WTC11 (cell line): ENCODE measurements at regions not wholly inside any gene's neighbourhood (a gene's known extent, or its start where the extent isn't known, plus 50 kb on each side); places are given as distances from the start of the nearest gene placed in this dataset.

Experiments used
- ATAC-seq: fragments of 200-7000 bp; cut with Tn5 transposase; 2 replicates; pipeline ENCODE4 v1.10.0; 2021; ENCODE audit warnings: mild to moderate bottlenecking, moderate library complexity
- CTCF ChIA-PET: fragments of 300-600 bp; sonication (Branson Sonifier 250); formaldehyde crosslinking; loops from one replicate; lab custom pipeline; 2021; ENCODE audit warnings: antibody characterized with exemption; lab: Charles Lee
- POLR2A ChIA-PET: fragments of 350-600 bp; sonication (Branson Sonifier 250); formaldehyde crosslinking; loops from one replicate; lab custom pipeline; 2021; ENCODE audit warnings: antibody characterized with exemption; lab: Charles Lee
- DNase-seq: peaks from one replicate; pipeline ENCODE4 v3.0.0; 2021; ENCODE audit warnings: low spot score
- H3K27ac Mint-ChIP-seq: 2 replicates; pipeline ENCODE4 v1.8.0; 2021; ENCODE audit warnings: mixed read lengths
- H3K27me3 Mint-ChIP-seq: 2 replicates; pipeline ENCODE4 v1.8.0; 2021; ENCODE audit warnings: low read depth, mild to moderate bottlenecking, moderate library complexity, mixed read lengths
- H3K36me3 Mint-ChIP-seq: 2 replicates; pipeline ENCODE4 v1.8.0; 2021; ENCODE audit warnings: mixed read lengths
- H3K4me1 Mint-ChIP-seq: 2 replicates; pipeline ENCODE4 v1.8.0; 2022; ENCODE audit warnings: mixed read lengths
- H3K4me3 Mint-ChIP-seq: 2 replicates; pipeline ENCODE4 v1.8.0; 2021; ENCODE audit warnings: mild to moderate bottlenecking, moderate library complexity, mixed read lengths
- H3K9me3 Mint-ChIP-seq: 2 replicates; pipeline ENCODE4 v1.8.0; 2021; ENCODE audit warnings: mixed read lengths
- CBFB ChIP-seq: sonication (generic); formaldehyde crosslinking; IDR thresholded peaks from 2 replicates; pipeline ENCODE4 v1.8.1; 2022; ENCODE audit warnings: mild to moderate bottlenecking, low read depth, missing genetic modification reagents
- CREB1 ChIP-seq: sonication (generic); formaldehyde crosslinking; IDR thresholded peaks from 2 replicates; pipeline ENCODE4 v1.8.0; 2023; ENCODE audit warnings: mild to moderate bottlenecking, missing genetic modification reagents
- EMX1 ChIP-seq: fragments of 250-450 bp; sonication (Bioruptor Pico); IDR thresholded peaks from 2 replicates; pipeline ENCODE4 v1.8.0; 2021; ENCODE audit warnings: mild to moderate bottlenecking
- FOXK1 ChIP-seq: sonication (generic); formaldehyde crosslinking; IDR thresholded peaks from 2 replicates; pipeline ENCODE4 v1.8.0; 2022; ENCODE audit warnings: mild to moderate bottlenecking, moderate library complexity, missing genetic modification reagents
- FOXP1 ChIP-seq: sonication (generic); formaldehyde crosslinking; IDR thresholded peaks from 2 replicates; pipeline ENCODE4 v1.8.0; 2022; ENCODE audit warnings: missing genetic modification reagents, mild to moderate bottlenecking, moderate library complexity, borderline replicate concordance
- GRHL2 ChIP-seq: fragments of 250-450 bp; sonication (Bioruptor Pico); IDR thresholded peaks from 2 replicates; pipeline ENCODE4 v1.8.0; 2022; ENCODE audit warnings: mild to moderate bottlenecking, moderate library complexity; ENCODE audit not compliant: insufficient replicate concordance, severe bottlenecking
- GTF2I ChIP-seq: fragments of 250-450 bp; sonication (Bioruptor Pico); conservative IDR thresholded peaks from 2 replicates; pipeline ENCODE4 v1.4.0; 2021; ENCODE audit warnings: mild to moderate bottlenecking
- PRRX2 ChIP-seq: fragments of 250-450 bp; sonication (Bioruptor Pico); IDR thresholded peaks from 2 replicates; pipeline ENCODE4 v1.8.0; 2021; ENCODE audit warnings: mild to moderate bottlenecking
- RELA ChIP-seq: sonication (generic); formaldehyde crosslinking; IDR thresholded peaks from 2 replicates; pipeline ENCODE4 v1.8.1; 2022; ENCODE audit warnings: missing genetic modification reagents, mild to moderate bottlenecking, borderline replicate concordance
- SOX15 ChIP-seq: fragments of 250-450 bp; sonication (Bioruptor Pico); IDR thresholded peaks from 2 replicates; pipeline ENCODE4 v1.9.0; 2021; ENCODE audit warnings: mild to moderate bottlenecking
- ZNF138 ChIP-seq: sonication (generic); formaldehyde crosslinking; conservative IDR thresholded peaks from 2 replicates; pipeline ENCODE4 v1.8.1; 2022; ENCODE audit warnings: mild to moderate bottlenecking, moderate library complexity, missing genetic modification reagents
- ZNF416 ChIP-seq: fragments of 250-450 bp; sonication (Bioruptor Pico); IDR thresholded peaks from 2 replicates; pipeline ENCODE4 v1.9.0; 2021; ENCODE audit warnings: mild to moderate bottlenecking, inconsistent platforms
- ZNF423 ChIP-seq: fragments of 250-450 bp; sonication (Bioruptor Pico); IDR thresholded peaks from 2 replicates; pipeline ENCODE4 v2.1.2; 2022; ENCODE audit warnings: mild to moderate bottlenecking, moderate library complexity
- TF ChIP-seq, protein P1 (sequence below): sonication (generic); formaldehyde crosslinking; conservative IDR thresholded peaks from 2 replicates; pipeline ENCODE4 v1.8.1; 2022; ENCODE audit warnings: mild to moderate bottlenecking, missing genetic modification reagents
- TF ChIP-seq, protein P2 (sequence below): fragments of 250-450 bp; sonication (Bioruptor Pico); IDR thresholded peaks from 2 replicates; pipeline ENCODE4 v2.1.2; 2022; ENCODE audit warnings: mild to moderate bottlenecking, moderate library complexity
- TF ChIP-seq, protein P3 (sequence below): sonication (generic); formaldehyde crosslinking; IDR thresholded peaks from 2 replicates; pipeline ENCODE4 v1.8.1; 2023; ENCODE audit warnings: mild to moderate bottlenecking, missing genetic modification reagents, borderline replicate concordance
- TF ChIP-seq, protein P4 (sequence below): sonication (generic); formaldehyde crosslinking; IDR thresholded peaks from 2 replicates; pipeline ENCODE4 v1.8.0; 2023; ENCODE audit warnings: missing genetic modification reagents, mild to moderate bottlenecking, borderline replicate concordance
- TF ChIP-seq, protein P5 (sequence below): sonication (generic); formaldehyde crosslinking; IDR thresholded peaks from 2 replicates; pipeline ENCODE4 v1.8.1; 2023; ENCODE audit warnings: mild to moderate bottlenecking, missing genetic modification reagents
- TF ChIP-seq, protein P6 (sequence below): sonication (generic); formaldehyde crosslinking; IDR thresholded peaks from 2 replicates; pipeline ENCODE4 v1.8.1; 2022; ENCODE audit warnings: missing genetic modification reagents, borderline replicate concordance

DNA sequence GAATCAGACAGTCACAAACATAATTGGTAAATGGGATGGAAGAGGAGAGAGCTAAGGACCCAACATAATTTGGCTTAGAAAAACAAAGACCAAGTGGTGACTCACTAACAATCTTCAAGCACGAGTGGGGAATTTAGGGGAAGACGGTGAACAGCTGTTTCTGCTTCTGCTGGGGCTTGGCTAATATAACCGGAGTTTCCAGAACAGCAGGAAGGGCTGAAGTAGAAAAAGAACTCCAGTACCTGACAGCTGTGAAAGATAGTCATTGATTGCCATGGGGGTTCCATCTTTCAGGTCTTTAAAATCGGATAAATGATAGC is 290.9 kb upstream of the LDB2 start:
- POLR2A ChIA-PET = no interaction called here
- H3K27me3 Mint-ChIP-seq = peaks cover 3% of the 10 kb centered on the region
- DNase-seq = no peak
- peaks cover 14% of the 10 kb centered on the region for H3K36me3 Mint-ChIP-seq
- H3K4me1 Mint-ChIP-seq = peaks cover 35% of the 10 kb centered on the region
- no peak overlapping the region for H3K27ac Mint-ChIP-seq
- no peak for ATAC-seq
- CTCF ChIA-PET = no interaction called here
- TF ChIP-seq ZNF416 (CRISPR knock-in tag) (no peak), GRHL2 (CRISPR knock-in tag) (no peak), PRRX2 (CRISPR knock-in tag) (no peak)
- TF ChIP-seq, protein P1, sequence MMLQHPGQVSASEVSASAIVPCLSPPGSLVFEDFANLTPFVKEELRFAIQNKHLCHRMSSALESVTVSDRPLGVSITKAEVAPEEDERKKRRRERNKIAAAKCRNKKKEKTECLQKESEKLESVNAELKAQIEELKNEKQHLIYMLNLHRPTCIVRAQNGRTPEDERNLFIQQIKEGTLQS (CRISPR knock-in tag) = no peak
- TF ChIP-seq, protein P2, sequence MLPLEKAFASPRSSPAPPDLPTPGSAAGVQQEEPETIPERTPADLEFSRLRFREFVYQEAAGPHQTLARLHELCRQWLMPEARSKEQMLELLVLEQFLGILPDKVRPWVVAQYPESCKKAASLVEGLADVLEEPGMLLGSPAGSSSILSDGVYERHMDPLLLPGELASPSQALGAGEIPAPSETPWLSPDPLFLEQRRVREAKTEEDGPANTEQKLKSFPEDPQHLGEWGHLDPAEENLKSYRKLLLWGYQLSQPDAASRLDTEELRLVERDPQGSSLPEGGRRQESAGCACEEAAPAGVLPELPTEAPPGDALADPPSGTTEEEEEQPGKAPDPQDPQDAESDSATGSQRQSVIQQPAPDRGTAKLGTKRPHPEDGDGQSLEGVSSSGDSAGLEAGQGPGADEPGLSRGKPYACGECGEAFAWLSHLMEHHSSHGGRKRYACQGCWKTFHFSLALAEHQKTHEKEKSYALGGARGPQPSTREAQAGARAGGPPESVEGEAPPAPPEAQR (CRISPR knock-in tag) = no peak
- TF ChIP-seq, protein P3, sequence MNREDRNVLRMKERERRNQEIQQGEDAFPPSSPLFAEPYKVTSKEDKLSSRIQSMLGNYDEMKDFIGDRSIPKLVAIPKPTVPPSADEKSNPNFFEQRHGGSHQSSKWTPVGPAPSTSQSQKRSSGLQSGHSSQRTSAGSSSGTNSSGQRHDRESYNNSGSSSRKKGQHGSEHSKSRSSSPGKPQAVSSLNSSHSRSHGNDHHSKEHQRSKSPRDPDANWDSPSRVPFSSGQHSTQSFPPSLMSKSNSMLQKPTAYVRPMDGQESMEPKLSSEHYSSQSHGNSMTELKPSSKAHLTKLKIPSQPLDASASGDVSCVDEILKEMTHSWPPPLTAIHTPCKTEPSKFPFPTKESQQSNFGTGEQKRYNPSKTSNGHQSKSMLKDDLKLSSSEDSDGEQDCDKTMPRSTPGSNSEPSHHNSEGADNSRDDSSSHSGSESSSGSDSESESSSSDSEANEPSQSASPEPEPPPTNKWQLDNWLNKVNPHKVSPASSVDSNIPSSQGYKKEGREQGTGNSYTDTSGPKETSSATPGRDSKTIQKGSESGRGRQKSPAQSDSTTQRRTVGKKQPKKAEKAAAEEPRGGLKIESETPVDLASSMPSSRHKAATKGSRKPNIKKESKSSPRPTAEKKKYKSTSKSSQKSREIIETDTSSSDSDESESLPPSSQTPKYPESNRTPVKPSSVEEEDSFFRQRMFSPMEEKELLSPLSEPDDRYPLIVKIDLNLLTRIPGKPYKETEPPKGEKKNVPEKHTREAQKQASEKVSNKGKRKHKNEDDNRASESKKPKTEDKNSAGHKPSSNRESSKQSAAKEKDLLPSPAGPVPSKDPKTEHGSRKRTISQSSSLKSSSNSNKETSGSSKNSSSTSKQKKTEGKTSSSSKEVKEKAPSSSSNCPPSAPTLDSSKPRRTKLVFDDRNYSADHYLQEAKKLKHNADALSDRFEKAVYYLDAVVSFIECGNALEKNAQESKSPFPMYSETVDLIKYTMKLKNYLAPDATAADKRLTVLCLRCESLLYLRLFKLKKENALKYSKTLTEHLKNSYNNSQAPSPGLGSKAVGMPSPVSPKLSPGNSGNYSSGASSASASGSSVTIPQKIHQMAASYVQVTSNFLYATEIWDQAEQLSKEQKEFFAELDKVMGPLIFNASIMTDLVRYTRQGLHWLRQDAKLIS (CRISPR knock-in tag) = no peak
- TF ChIP-seq, all 79 proteins: peak for 0
- peaks cover 25% of the 10 kb centered on the region for H3K9me3 Mint-ChIP-seq
- H3K4me3 Mint-ChIP-seq = no peak overlapping the region

DNA sequence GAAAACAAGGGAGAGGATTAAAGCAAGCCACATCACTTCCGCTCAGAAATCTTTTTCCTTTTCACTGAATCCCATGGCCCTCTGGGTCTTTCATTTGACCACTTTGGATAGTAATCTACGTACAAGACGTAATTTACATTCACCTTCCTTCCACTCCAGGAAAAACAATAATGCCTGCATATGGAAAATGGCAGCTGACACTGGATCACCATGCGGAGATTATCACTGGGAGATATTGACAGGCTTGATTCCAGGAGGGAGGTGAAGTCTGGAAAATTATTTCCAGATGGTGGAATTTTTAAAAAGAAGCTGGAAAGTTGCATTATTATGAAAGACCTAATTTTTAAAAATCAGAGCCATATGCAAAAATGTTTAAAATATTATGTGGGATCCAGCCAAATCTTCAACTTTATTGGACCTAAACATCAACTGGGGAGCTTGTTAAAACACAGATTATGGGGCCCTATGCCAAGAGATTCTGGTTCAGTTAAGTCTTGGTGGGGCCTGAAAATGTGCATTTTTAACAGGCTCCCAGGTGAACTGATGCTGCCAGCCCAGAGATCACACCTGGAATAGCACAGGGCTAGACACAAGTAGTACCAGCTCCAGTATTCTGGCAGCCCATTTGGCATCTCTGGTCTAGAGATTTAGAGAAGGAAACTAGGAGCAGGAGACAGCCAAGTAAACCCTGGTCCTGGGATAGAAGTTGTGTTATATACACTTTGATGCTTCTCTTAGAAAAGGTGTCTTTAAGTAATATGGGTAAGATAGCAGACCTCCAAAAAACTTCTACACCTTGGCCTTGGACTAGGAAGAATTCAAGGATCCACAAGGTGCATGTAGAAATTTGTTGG is 290.3 kb upstream of the LDB2 start:
- TF ChIP-seq, protein P4, sequence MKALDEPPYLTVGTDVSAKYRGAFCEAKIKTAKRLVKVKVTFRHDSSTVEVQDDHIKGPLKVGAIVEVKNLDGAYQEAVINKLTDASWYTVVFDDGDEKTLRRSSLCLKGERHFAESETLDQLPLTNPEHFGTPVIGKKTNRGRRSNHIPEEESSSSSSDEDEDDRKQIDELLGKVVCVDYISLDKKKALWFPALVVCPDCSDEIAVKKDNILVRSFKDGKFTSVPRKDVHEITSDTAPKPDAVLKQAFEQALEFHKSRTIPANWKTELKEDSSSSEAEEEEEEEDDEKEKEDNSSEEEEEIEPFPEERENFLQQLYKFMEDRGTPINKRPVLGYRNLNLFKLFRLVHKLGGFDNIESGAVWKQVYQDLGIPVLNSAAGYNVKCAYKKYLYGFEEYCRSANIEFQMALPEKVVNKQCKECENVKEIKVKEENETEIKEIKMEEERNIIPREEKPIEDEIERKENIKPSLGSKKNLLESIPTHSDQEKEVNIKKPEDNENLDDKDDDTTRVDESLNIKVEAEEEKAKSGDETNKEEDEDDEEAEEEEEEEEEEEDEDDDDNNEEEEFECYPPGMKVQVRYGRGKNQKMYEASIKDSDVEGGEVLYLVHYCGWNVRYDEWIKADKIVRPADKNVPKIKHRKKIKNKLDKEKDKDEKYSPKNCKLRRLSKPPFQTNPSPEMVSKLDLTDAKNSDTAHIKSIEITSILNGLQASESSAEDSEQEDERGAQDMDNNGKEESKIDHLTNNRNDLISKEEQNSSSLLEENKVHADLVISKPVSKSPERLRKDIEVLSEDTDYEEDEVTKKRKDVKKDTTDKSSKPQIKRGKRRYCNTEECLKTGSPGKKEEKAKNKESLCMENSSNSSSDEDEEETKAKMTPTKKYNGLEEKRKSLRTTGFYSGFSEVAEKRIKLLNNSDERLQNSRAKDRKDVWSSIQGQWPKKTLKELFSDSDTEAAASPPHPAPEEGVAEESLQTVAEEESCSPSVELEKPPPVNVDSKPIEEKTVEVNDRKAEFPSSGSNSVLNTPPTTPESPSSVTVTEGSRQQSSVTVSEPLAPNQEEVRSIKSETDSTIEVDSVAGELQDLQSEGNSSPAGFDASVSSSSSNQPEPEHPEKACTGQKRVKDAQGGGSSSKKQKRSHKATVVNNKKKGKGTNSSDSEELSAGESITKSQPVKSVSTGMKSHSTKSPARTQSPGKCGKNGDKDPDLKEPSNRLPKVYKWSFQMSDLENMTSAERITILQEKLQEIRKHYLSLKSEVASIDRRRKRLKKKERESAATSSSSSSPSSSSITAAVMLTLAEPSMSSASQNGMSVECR (CRISPR knock-in tag) = no peak
- TF ChIP-seq EMX1 (CRISPR knock-in tag) (no peak), ZNF416 (CRISPR knock-in tag) (no peak), RELA (CRISPR knock-in tag) (no peak), SOX15 (CRISPR knock-in tag) (no peak), CBFB (no peak), FOXK1 (CRISPR knock-in tag) (no peak), FOXP1 (CRISPR knock-in tag) (no peak), ZNF423 (CRISPR knock-in tag) (no peak), CREB1 (CRISPR knock-in tag) (no peak), GTF2I (CRISPR knock-in tag) (no peak), ZNF138 (CRISPR knock-in tag) (no peak)
- TF ChIP-seq, protein P5, sequence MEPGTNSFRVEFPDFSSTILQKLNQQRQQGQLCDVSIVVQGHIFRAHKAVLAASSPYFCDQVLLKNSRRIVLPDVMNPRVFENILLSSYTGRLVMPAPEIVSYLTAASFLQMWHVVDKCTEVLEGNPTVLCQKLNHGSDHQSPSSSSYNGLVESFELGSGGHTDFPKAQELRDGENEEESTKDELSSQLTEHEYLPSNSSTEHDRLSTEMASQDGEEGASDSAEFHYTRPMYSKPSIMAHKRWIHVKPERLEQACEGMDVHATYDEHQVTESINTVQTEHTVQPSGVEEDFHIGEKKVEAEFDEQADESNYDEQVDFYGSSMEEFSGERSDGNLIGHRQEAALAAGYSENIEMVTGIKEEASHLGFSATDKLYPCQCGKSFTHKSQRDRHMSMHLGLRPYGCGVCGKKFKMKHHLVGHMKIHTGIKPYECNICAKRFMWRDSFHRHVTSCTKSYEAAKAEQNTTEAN (CRISPR knock-in tag) = no peak
- TF ChIP-seq, protein P1 (CRISPR knock-in tag) = no peak
- TF ChIP-seq, protein P6, sequence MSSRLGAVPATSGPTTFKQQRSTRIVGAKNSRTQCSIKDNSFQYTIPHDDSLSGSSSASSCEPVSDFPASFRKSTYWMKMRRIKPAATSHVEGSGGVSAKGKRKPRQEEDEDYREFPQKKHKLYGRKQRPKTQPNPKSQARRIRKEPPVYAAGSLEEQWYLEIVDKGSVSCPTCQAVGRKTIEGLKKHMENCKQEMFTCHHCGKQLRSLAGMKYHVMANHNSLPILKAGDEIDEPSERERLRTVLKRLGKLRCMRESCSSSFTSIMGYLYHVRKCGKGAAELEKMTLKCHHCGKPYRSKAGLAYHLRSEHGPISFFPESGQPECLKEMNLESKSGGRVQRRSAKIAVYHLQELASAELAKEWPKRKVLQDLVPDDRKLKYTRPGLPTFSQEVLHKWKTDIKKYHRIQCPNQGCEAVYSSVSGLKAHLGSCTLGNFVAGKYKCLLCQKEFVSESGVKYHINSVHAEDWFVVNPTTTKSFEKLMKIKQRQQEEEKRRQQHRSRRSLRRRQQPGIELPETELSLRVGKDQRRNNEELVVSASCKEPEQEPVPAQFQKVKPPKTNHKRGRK = no peak
- H3K27me3 Mint-ChIP-seq = peaks cover 3% of the 10 kb centered on the region
- H3K27ac Mint-ChIP-seq = no peak overlapping the region
- ChIA-PET POLR2A (no interaction called here), CTCF (no interaction called here)
- peaks cover 25% of the 10 kb centered on the region for H3K9me3 Mint-ChIP-seq
- H3K4me1 Mint-ChIP-seq = peaks cover 35% of the 10 kb centered on the region
- no peak for ATAC-seq
- no peak for DNase-seq
- no peak overlapping the region for H3K4me3 Mint-ChIP-seq
- H3K36me3 Mint-ChIP-seq = peaks cover 14% of the 10 kb centered on the region
